Mesothelial cell of epicardium (in vitro differentiated cells): ENCODE measurements at regions not wholly inside any gene's neighbourhood (a gene's known extent, or its start where the extent isn't known, plus 50 kb on each side); places are given as distances from the start of the nearest gene placed in this dataset.
"Not testable (repeated sequence)": the region's sequence is repeated elsewhere in the genome, so short reads cannot be mapped to it uniquely, and the experiment has no call there.

Experiments
- DNase-seq, 2 experiments: peaks; one replicate each; pipeline ENCODE4 v3.0.0; 2021; ENCODE audit warnings: low spot score in 2 of 2; ENCODE audit not compliant: unreplicated experiment in 2 of 2
- H3K27ac Mint-ChIP-seq: 2 replicates; pipeline ENCODE4 v1.8.0; 2021; ENCODE audit warnings: mixed read lengths
- H3K27me3 Mint-ChIP-seq: 2 replicates; pipeline ENCODE4 v1.8.0; 2021; ENCODE audit warnings: low read depth, mixed read lengths
- H3K36me3 Mint-ChIP-seq: 2 replicates; pipeline ENCODE4 v1.8.0; 2021; ENCODE audit warnings: mixed read lengths
- H3K4me1 Mint-ChIP-seq: 2 replicates; pipeline ENCODE4 v1.8.0; 2021; ENCODE audit warnings: mixed read lengths
- H3K4me3 Mint-ChIP-seq: 2 replicates; pipeline ENCODE4 v1.8.0; 2021; ENCODE audit warnings: mild to moderate bottlenecking, moderate library complexity, mixed read lengths
- H3K9me3 Mint-ChIP-seq: 2 replicates; pipeline ENCODE4 v1.8.0; 2021; ENCODE audit warnings: mixed read lengths
- TF ChIP-seq, protein P1 (sequence below): fragments of 200-600 bp; sonication (generic); IDR thresholded peaks from one replicate; pipeline ENCODE4 v1.5.0; 2021; ENCODE audit warnings: antibody characterized with exemption; ENCODE audit not compliant: unreplicated experiment

GRCh38 chr2:199186301-199186751, 271.4 kb downstream of the SATB2 start:
- TF ChIP-seq, protein P1, sequence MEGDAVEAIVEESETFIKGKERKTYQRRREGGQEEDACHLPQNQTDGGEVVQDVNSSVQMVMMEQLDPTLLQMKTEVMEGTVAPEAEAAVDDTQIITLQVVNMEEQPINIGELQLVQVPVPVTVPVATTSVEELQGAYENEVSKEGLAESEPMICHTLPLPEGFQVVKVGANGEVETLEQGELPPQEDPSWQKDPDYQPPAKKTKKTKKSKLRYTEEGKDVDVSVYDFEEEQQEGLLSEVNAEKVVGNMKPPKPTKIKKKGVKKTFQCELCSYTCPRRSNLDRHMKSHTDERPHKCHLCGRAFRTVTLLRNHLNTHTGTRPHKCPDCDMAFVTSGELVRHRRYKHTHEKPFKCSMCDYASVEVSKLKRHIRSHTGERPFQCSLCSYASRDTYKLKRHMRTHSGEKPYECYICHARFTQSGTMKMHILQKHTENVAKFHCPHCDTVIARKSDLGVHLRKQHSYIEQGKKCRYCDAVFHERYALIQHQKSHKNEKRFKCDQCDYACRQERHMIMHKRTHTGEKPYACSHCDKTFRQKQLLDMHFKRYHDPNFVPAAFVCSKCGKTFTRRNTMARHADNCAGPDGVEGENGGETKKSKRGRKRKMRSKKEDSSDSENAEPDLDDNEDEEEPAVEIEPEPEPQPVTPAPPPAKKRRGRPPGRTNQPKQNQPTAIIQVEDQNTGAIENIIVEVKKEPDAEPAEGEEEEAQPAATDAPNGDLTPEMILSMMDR = no peak
- Mint-ChIP-seq H3K27ac (no peak overlapping the region), H3K4me3 (no peak overlapping the region), H3K27me3 (peaks cover 2% of the 10 kb centered on the region), H3K4me1 (no peaks in the 10 kb centered on the region), H3K9me3 (no peaks in the 10 kb centered on the region), H3K36me3 (no peaks in the 10 kb centered on the region)
- DNase-seq = no peak

DNA sequence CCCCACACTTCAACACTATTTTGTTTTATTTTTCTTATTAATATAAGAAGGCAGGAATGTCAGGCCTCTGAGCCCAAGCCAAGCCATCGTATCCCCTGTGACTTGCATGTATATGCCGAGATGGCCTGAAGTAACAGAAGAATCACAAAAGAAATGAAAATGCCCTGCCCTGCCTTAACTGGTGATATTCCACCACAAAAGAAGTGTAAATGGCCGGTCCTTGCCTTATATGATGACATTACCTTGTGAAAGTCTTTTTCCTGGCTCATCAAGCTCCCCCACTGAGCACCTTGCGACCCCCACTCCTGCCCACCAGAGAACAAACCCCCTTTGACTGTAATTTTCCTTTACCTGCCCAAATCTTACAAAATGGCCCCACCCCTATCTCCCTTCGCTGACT, 272.6 kb downstream of the SATB2 start:
- not testable (repeated sequence) for DNase-seq, H3K9me3 Mint-ChIP-seq, H3K4me1 Mint-ChIP-seq, H3K27me3 Mint-ChIP-seq, H3K4me3 Mint-ChIP-seq, H3K36me3 Mint-ChIP-seq, H3K27ac Mint-ChIP-seq

- no peaks in the 10 kb centered on the region for H3K9me3 Mint-ChIP-seq
Measured at GRCh38 chr2:199163613-199164458, 293.9 kb downstream of the SATB2 start.

DNA sequence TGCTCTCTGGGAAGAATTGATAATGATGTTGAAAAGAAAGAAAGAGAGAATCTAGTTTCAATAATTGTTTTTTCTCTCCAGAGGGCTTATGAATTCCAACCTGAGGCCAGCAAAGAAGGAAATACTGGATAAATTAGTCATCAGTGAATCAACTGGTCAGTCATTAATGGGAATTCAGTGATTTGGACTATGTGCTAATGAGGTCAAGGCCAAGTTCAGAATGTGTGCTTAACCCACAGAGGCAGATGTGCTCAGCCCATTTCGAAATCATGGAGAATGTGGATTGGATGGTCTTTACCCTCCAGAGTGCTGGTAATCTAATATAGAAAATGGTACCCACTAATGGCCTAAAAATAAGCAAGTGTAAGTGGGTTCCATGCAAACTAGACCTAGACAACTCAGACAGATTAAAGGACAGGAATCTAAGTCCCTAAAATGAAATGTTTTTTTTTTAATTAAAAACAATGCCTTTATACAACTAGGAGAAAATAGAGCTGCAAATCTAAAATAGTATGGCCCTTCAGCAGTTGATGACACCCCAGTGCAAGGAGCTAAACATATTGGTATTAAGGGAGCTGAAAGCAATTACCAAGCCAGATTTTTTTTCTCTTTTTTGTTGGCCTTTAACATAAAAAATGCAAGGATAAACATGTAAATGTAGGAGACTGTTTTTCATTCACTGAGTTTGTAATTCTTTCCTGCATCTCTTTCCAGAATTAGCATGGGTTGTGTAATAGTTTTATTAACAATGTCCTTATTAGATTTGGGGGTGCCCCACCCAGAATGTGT, 296.9 kb downstream of the SATB2 start:
- no peak overlapping the region for H3K27ac Mint-ChIP-seq
- DNase-seq = no peak
- H3K9me3 Mint-ChIP-seq = peaks cover 27% of the 10 kb centered on the region
- no peaks in the 10 kb centered on the region for H3K27me3 Mint-ChIP-seq
- no peak overlapping the region for H3K4me3 Mint-ChIP-seq
- no peaks in the 10 kb centered on the region for H3K36me3 Mint-ChIP-seq
- no peaks in the 10 kb centered on the region for H3K4me1 Mint-ChIP-seq
- TF ChIP-seq, protein P1 = no peak

More at GRCh38 chr2:199163613-199164458, 293.9 kb downstream of the SATB2 start:
- H3K36me3 Mint-ChIP-seq = no peaks in the 10 kb centered on the region
- H3K4me1 Mint-ChIP-seq = no peaks in the 10 kb centered on the region
- TF ChIP-seq, protein P1 = no peak
- H3K4me3 Mint-ChIP-seq = no peak overlapping the region
- DNase-seq = no peak
- no peaks in the 10 kb centered on the region for H3K27me3 Mint-ChIP-seq
- no peak overlapping the region for H3K27ac Mint-ChIP-seq

DNA sequence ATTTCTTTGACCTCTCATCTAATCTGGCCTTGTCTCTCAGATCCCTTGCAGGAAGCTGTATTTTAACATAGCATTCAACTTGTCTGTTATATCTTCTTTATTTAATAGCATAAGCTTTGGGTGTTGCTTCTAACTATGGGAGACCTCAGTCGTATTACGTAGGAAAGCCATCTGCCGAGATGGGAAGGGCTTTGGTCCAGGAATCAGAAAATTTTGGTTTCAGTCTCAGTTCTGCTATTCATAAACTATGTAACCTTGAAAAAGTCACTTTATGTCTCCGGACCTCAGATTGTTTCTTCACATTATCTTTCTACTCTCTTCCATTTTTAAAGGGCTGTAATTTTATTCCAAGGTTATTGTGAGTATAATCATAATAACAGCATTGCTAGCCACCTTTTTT, 297.7 kb downstream of the SATB2 start:
- H3K27ac Mint-ChIP-seq = no peak overlapping the region
- no peaks in the 10 kb centered on the region for H3K4me1 Mint-ChIP-seq
- TF ChIP-seq, protein P1 = no peak
- H3K4me3 Mint-ChIP-seq = no peak overlapping the region
- H3K27me3 Mint-ChIP-seq = no peaks in the 10 kb centered on the region
- H3K9me3 Mint-ChIP-seq = peaks cover 33% of the 10 kb centered on the region
- DNase-seq = no peak
- no peaks in the 10 kb centered on the region for H3K36me3 Mint-ChIP-seq
